Spleen (tissue), 11 donors: ENCODE measurements at regions not wholly inside any gene's neighbourhood (a gene's known extent, or its start where the extent isn't known, plus 50 kb on each side); places are given as distances from the start of the nearest gene placed in this dataset.

Source experiments
- DNase-seq: peaks from one replicate; pipeline ENCODE4 v3.0.0-alpha.2; 2020
- H3K27ac ChIP-seq, 8 donors: fragments of 200-600 bp; sonication (generic) in 7 of 8; 1 replicate in 4 of 8; 2 replicates in 4 of 8; pipeline versions ENCODE4 v1.5.0 to v1.8.0; 2016 to 2021; ENCODE audit warnings: inconsistent platforms in 4 of 8, mild to moderate bottlenecking in 4 of 8, moderate library complexity in 1 of 8
- H3K27me3 ChIP-seq, 7 donors: fragments of 200-600 bp; sonication (generic) in 6 of 7; replicated peaks in 1 of 7; 1 replicate in 4 of 7; 2 replicates in 3 of 7; pipeline versions ENCODE4 v1.5.0 to v1.8.0; 2016 to 2021; ENCODE audit warnings: inconsistent platforms in 3 of 7, mild to moderate bottlenecking in 1 of 7
- H3K36me3 ChIP-seq, 6 donors: fragments of 200-600 bp; sonication (generic) in 5 of 6; 1 replicate in 4 of 6; 2 replicates in 2 of 6; pipeline versions ENCODE4 v1.5.0 to v1.8.0; 2016 to 2021; ENCODE audit warnings: inconsistent platforms in 2 of 6
- H3K4me1 ChIP-seq, 6 donors: fragments of 200-600 bp; sonication (generic) in 5 of 6; 1 replicate in 3 of 6; 2 replicates in 3 of 6; pipeline versions ENCODE4 v1.5.0 to v1.8.0; 2016 to 2021; ENCODE audit warnings: inconsistent platforms in 3 of 6
- H3K4me3 ChIP-seq, 8 donors: fragments of 200-600 bp; sonication (generic) in 7 of 8; 1 replicate in 4 of 8; 2 replicates in 4 of 8; pipeline versions ENCODE4 v1.5.0 to v1.8.0; 2016 to 2021; ENCODE audit warnings: inconsistent platforms in 4 of 8, mild to moderate bottlenecking in 4 of 8, moderate library complexity in 2 of 8
- H3K9me3 ChIP-seq, 8 donors: fragments of 200-600 bp; sonication (generic) in 7 of 8; 1 replicate in 4 of 8; 2 replicates in 4 of 8; pipeline versions ENCODE4 v1.5.0 to v1.8.0; 2016 to 2021; ENCODE audit warnings: inconsistent platforms in 4 of 8
- CTCF ChIP-seq, 11 experiments: fragments of 200-600 bp in 7 of 11; fragments of 450-650 bp in 4 of 11; sonication (generic) in 4 of 11; IDR thresholded peaks in 8 of 11; conservative IDR thresholded peaks in 3 of 11; 1 replicate in 7 of 11; 2 replicates in 4 of 11; pipeline versions ENCODE4 v1.4.0 to v1.8.0; 2016 to 2021; ENCODE audit warnings: antibody characterized with exemption in 11 of 11, inconsistent platforms in 4 of 11, mild to moderate bottlenecking in 1 of 11
- POLR2A ChIP-seq, 3 donors: fragments of 450-650 bp; IDR thresholded peaks; one replicate each; pipeline ENCODE4 v1.5.1; 2017; ENCODE audit warnings: antibody characterized with exemption in 3 of 3, mild to moderate bottlenecking in 1 of 3
- POLR2AphosphoS5 ChIP-seq, 3 donors: sonication (generic); formaldehyde crosslinking; IDR thresholded peaks; one replicate each; pipeline ENCODE4 v1.5.1; 2017; ENCODE audit warnings: antibody characterized with exemption in 3 of 3
- WGBS, 5 donors: extraction: QIAGEN DNeasy Blood & Tissue Kit in 3 of 5; methylation state at CpG; one replicate each; pipeline versions ENCODE4 v1.1.5 to v1.1.7; 2013 to 2018; 5-methylcytosine and 5-hydroxymethylcytosine counted together
- intact Hi-C: fragments of 100-400 bp; cut with DNase I; formaldehyde crosslinking; loops from one replicate; pipeline ENCODE4 v1.15.0; 2023; ENCODE audit warnings: low total_unique reads
- donor health status: healthy with polysubstance abuse.
- donor health status: DM: no; HTN: no; CAD: no; lungs with moderate emphysema.
- donor health status: DM: no; HTN: no; CAD: no.
- donor health status: Bipolar disorder and iron deficiency.
- donor health status: healthy.
- donor health status: DM: no; HTN: no; CAD: no.
- donor health status: DM: yes; HTN: yes; CAD: no.

DNA sequence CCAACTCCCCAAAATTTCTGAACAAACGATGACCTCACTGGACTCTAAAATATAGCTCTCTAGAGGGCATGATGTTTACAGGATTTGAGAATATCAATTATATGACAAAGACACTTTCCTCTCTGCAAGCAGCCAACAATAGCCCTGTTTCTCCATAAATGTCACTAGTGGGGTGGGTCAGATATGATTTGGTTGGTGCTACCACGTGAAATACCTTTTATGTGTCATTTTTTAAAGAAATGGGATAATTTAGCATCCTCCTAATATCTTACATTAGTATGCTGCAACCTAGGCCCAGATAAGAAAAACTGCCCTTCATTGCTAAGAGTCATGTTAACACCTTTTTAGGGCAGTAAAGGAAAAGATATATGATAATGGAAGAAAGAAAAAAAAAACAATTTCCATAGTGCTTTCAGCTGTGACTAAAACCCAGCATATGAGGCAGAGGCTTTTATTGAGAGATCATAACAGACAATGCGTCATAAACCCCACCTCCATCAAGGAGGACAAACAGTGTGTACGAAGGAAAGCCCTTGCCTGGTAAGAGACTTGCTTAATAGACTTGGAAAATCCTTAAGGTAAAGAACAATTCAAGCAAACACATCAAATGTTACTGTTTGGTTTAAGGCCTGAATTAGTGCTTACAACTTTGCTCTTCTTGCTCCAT is 372.4 kb upstream of the PAPPA start:
- Histone ChIP-seq H3K4me1 (no peaks in the 10 kb centered on the region), H3K27ac (no peak overlapping the region), H3K36me3 (no peaks in the 10 kb centered on the region), H3K4me3 (no peak overlapping the region), H3K9me3 (peaks cover 0 to 13% (median 0%) of the 10 kb centered on the region in 8 donors), H3K27me3 (no peaks in the 10 kb centered on the region)
- intact Hi-C loops: no loop called here
- WGBS, 5 donors: 60 to 66% (median 64%) methylated on average over 4 of the region's 4 CpGs
- DNase-seq: no peak
- TF ChIP-seq CTCF (IDR thresholded peaks at IDR 0.05 in 8 of 11, conservative IDR thresholded peaks at IDR 0.05 in 3 of 11) (no peak), POLR2AphosphoS5 (IDR thresholded peaks at IDR 0.05) (no peak), POLR2A (IDR thresholded peaks at IDR 0.05) (no peak)

- Histone ChIP-seq H3K36me3 (no peaks in the 10 kb centered on the region), H3K4me1 (no peaks in the 10 kb centered on the region), H3K27me3 (no peaks in the 10 kb centered on the region), H3K9me3 (peaks cover 0 to 9% (median 0%) of the 10 kb centered on the region in 8 donors), H3K27ac (no peak overlapping the region), H3K4me3 (no peak overlapping the region)
- TF ChIP-seq POLR2A (IDR thresholded peaks at IDR 0.05): no peak
- TF ChIP-seq POLR2AphosphoS5 (IDR thresholded peaks at IDR 0.05): no peak
- no peak for TF ChIP-seq CTCF (IDR thresholded peaks at IDR 0.05 in 8 of 11, conservative IDR thresholded peaks at IDR 0.05 in 3 of 11)
- no peak for DNase-seq
- intact Hi-C loops: no loop called here
- 33 to 54% (median 50%) methylated on average over 2 of the region's 2 CpGs for WGBS, 5 donors
Observed at GRCh38 chr9:115786321-115786720, 367.3 kb upstream of the PAPPA start.

DNA sequence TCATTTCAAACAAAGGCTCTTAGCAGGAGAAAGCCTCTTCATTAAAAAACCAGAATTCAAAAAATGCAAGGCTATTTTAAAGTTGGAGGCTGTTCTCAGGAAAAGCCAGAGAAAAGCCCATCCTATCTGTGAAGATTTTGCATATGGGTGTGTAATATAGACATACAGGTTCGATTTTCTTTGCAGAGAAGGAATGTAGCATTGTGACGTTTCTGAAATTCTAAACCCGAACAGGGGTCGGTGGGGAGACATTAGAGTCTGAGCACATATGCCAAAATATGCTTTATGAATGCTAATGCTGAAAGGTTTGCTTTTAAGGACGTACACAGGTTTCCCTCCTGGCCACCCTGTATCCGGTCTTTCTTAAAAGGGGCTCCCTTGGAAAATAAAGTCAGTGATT is 363.1 kb upstream of the PAPPA start:
- no peaks in the 10 kb centered on the region for H3K36me3 ChIP-seq
- H3K27me3 ChIP-seq: no peaks in the 10 kb centered on the region
- WGBS, 5 donors: 68 to 79% (median 74%) methylated on average over 6 of the region's 6 CpGs
- H3K27ac ChIP-seq: no peak overlapping the region
- H3K4me3 ChIP-seq: no peak overlapping the region
- no peak for DNase-seq
- intact Hi-C loops: no loop called here
- no peaks in the 10 kb centered on the region for H3K9me3 ChIP-seq
- TF ChIP-seq POLR2AphosphoS5 (IDR thresholded peaks at IDR 0.05): no peak
- H3K4me1 ChIP-seq: no peaks in the 10 kb centered on the region

- DNase-seq: no peak
- H3K36me3 ChIP-seq: no peaks in the 10 kb centered on the region
- no peak overlapping the region for H3K27ac ChIP-seq
- H3K4me1 ChIP-seq: no peaks in the 10 kb centered on the region
- intact Hi-C loops: no loop called here
- H3K9me3 ChIP-seq: no peaks in the 10 kb centered on the region
- no peaks in the 10 kb centered on the region for H3K27me3 ChIP-seq
- WGBS, 5 donors: 51 to 78% (median 56%) methylated on average over 1 of the region's 1 CpG
- TF ChIP-seq POLR2AphosphoS5 (IDR thresholded peaks at IDR 0.05): no peak
- no peak for TF ChIP-seq POLR2A (IDR thresholded peaks at IDR 0.05)
- no peak for TF ChIP-seq CTCF (IDR thresholded peaks at IDR 0.05 in 8 of 11, conservative IDR thresholded peaks at IDR 0.05 in 3 of 11)
- H3K4me3 ChIP-seq: no peak overlapping the region
Observed at GRCh38 chr9:115794921-115795475, 358.6 kb upstream of the PAPPA start.
